CD4-positive, alpha-beta T cell (primary cell): ENCODE measurements at regions not wholly inside any gene's neighbourhood (a gene's known extent, or its start where the extent isn't known, plus 50 kb on each side); places are given as distances from the start of the nearest gene placed in this dataset.

Experiments
- ATAC-seq: fragments of 200-7000 bp; cut with Tn5 transposase; one replicate; pipeline ENCODE4 v1.10.0; 2022; ENCODE audit warnings: mild to moderate bottlenecking; ENCODE audit not compliant: poor library complexity
- CTCF ChIA-PET: fragments of 350-600 bp; sonication (Branson Sonifier 250); formaldehyde crosslinking; loops from one replicate; lab custom pipeline; 2021; ENCODE audit warnings: antibody characterized with exemption, inconsistent platforms; lab: Charles Lee
- POLR2A ChIA-PET: fragments of 350-600 bp; sonication (Branson Sonifier 250); formaldehyde crosslinking; loops from one replicate; lab custom pipeline; 2021; ENCODE audit warnings: antibody characterized with exemption, inconsistent platforms; lab: Charles Lee
- DNase-seq, 14 experiments: peaks; one replicate each; pipeline ENCODE4 v3.0.0-alpha.2; 2013 to 2020; ENCODE audit warnings: mixed read lengths in 2 of 14
- H3K27ac ChIP-seq, 2 donors: one replicate each; pipeline versions ENCODE4 v1.5.1 to v1.7.0; 2013; ENCODE audit warnings: low read length in 2 of 2, low read depth in 1 of 2, mild to moderate bottlenecking in 1 of 2
- H3K27me3 ChIP-seq, 2 experiments: 1 replicate in 1 of 2; 2 replicates in 1 of 2; pipeline versions ENCODE4 v1.6.1 to v1.7.0; 2013; ENCODE audit warnings: low read length in 2 of 2, control low read depth in 1 of 2, mild to moderate bottlenecking in 1 of 2, moderate library complexity in 1 of 2; ENCODE audit not compliant: insufficient read depth in 2 of 2, control insufficient read depth in 1 of 2
- H3K36me3 ChIP-seq: one replicate; pipeline ENCODE4 v1.6.1; 2013; ENCODE audit warnings: low read length, control low read depth; ENCODE audit not compliant: insufficient read depth
- H3K4me1 ChIP-seq: one replicate; pipeline ENCODE4 v1.6.1; 2013; ENCODE audit warnings: low read length, control low read depth; ENCODE audit not compliant: insufficient read depth
- H3K4me3 ChIP-seq: one replicate; pipeline ENCODE4 v1.5.1; 2013; ENCODE audit warnings: mild to moderate bottlenecking, low read length, moderate library complexity
- H3K9me3 ChIP-seq, 2 experiments: 1 replicate in 1 of 2; 2 replicates in 1 of 2; pipeline versions ENCODE4 v1.6.1 to v1.7.0; 2013; ENCODE audit warnings: low read length in 2 of 2, mild to moderate bottlenecking in 2 of 2, control low read depth in 1 of 2, moderate library complexity in 1 of 2; ENCODE audit not compliant: control insufficient read depth in 1 of 2, insufficient read depth in 1 of 2
- H3K27ac Mint-ChIP-seq: one replicate; pipeline ENCODE4 v1.8.0; 2020; ENCODE audit warnings: mixed read lengths
- H3K27me3 Mint-ChIP-seq: one replicate; pipeline ENCODE4 v1.8.0; 2021; ENCODE audit warnings: mixed read lengths
- H3K36me3 Mint-ChIP-seq: one replicate; pipeline ENCODE4 v1.8.0; 2021; ENCODE audit warnings: low read depth, mixed read lengths
- H3K4me1 Mint-ChIP-seq: one replicate; pipeline ENCODE4 v1.8.0; 2021; ENCODE audit warnings: low read depth, mixed read lengths
- H3K4me3 Mint-ChIP-seq: one replicate; pipeline ENCODE4 v1.8.0; 2020; ENCODE audit warnings: mild to moderate bottlenecking, mixed read lengths
- H3K9me3 Mint-ChIP-seq: one replicate; pipeline ENCODE4 v1.8.0; 2020; ENCODE audit warnings: mixed read lengths
- intact Hi-C, 2 experiments: fragments of 100-400 bp; cut with DNase I in 1 of 2; cut with micrococcal nuclease in 1 of 2; formaldehyde crosslinking; loops; one replicate each; pipeline versions ENCODE4 v1.15.1 to v1.9.0; 2023 to 2025; cut with DNase I, micrococcal nuclease
- TF ChIP-seq, protein P1 (sequence below): fragments of 200-600 bp; IDR thresholded peaks from one replicate; pipeline ENCODE4 v1.8.0; 2022; ENCODE audit warnings: antibody characterized with exemption, mild to moderate bottlenecking

DNA sequence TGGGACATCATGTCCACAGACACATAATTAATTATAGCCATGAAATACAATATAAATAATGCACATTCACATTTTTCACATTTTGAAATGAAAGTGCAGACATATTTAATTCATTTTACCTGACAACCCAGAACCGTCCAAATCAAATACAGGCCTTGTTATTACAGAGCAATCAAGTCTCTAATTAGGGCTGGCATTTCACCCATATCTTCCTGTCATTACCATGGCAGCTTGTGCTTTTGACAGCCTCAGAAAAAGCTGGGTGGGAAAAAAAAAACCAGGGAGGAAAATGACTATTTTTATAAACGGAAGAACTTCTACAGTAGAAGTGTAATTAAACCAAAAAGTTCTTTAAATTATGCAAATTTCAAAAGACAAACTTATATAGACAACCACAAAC, 436.4 kb downstream of the FBXO15 start:
- Histone ChIP-seq H3K4me1 (no peaks in the 10 kb centered on the region), H3K27me3 (no peaks in the 10 kb centered on the region), H3K36me3 (no peaks in the 10 kb centered on the region), H3K9me3 (peaks cover 0 to 4% of the 10 kb centered on the region in 2 experiments), H3K4me3 (no peak overlapping the region), H3K27ac (no peak overlapping the region)
- Mint-ChIP-seq H3K27ac (no peak overlapping the region), H3K27me3 (no peaks in the 10 kb centered on the region), H3K36me3 (no peaks in the 10 kb centered on the region), H3K9me3 (no peaks in the 10 kb centered on the region), H3K4me3 (no peak overlapping the region), H3K4me1 (no peaks in the 10 kb centered on the region)
- no peak for ATAC-seq
- intact Hi-C loops, result no loop called here
- ChIA-PET POLR2A (no interaction called here), CTCF (no interaction called here)
- DNase-seq, result no peak
- TF ChIP-seq, protein P1, sequence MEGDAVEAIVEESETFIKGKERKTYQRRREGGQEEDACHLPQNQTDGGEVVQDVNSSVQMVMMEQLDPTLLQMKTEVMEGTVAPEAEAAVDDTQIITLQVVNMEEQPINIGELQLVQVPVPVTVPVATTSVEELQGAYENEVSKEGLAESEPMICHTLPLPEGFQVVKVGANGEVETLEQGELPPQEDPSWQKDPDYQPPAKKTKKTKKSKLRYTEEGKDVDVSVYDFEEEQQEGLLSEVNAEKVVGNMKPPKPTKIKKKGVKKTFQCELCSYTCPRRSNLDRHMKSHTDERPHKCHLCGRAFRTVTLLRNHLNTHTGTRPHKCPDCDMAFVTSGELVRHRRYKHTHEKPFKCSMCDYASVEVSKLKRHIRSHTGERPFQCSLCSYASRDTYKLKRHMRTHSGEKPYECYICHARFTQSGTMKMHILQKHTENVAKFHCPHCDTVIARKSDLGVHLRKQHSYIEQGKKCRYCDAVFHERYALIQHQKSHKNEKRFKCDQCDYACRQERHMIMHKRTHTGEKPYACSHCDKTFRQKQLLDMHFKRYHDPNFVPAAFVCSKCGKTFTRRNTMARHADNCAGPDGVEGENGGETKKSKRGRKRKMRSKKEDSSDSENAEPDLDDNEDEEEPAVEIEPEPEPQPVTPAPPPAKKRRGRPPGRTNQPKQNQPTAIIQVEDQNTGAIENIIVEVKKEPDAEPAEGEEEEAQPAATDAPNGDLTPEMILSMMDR, result no peak

GRCh38 chr18:73708591-73708990, 439.0 kb downstream of the FBXO15 start:
- CTCF ChIA-PET, result no interaction called here

DNA sequence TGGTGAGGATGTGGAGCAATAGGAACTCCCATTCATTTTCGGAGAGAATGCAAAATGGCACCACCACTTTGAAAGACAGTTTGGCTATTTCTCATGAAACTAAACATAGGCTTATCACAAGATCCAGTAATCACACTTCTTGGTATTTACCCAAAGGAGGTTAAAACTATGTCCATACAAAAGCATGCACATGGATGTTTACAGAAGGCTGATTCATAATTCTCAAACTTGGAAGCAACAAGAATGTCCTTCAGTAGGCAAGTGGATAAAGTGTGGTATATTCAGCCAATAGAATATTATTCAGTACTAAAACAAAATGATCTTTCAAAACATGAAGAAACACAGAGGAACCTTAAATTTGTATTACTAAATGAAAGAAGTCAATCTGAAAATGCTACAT, 440.6 kb downstream of the FBXO15 start:
- no peak for ATAC-seq
- Histone ChIP-seq H3K4me1 (no peaks in the 10 kb centered on the region), H3K27me3 (no peaks in the 10 kb centered on the region), H3K4me3 (no peak overlapping the region), H3K9me3 (no peaks in the 10 kb centered on the region), H3K36me3 (no peaks in the 10 kb centered on the region), H3K27ac (no peak overlapping the region)
- TF ChIP-seq, protein P1, result no peak
- no peaks in the 10 kb centered on the region for H3K4me1 Mint-ChIP-seq
- DNase-seq, result no peak
- no peaks in the 10 kb centered on the region for H3K27me3 Mint-ChIP-seq
- no peak overlapping the region for H3K27ac Mint-ChIP-seq
- ChIA-PET CTCF (no interaction called here), POLR2A (no interaction called here)
- intact Hi-C loops, result no loop called here
- H3K9me3 Mint-ChIP-seq, result no peaks in the 10 kb centered on the region
- H3K36me3 Mint-ChIP-seq, result no peaks in the 10 kb centered on the region
- H3K4me3 Mint-ChIP-seq, result no peak overlapping the region

More at GRCh38 chr18:73708591-73708990, 439.0 kb downstream of the FBXO15 start:
- H3K36me3 ChIP-seq, result no peaks in the 10 kb centered on the region
- TF ChIP-seq, protein P1, result no peak
- H3K4me1 Mint-ChIP-seq, result no peaks in the 10 kb centered on the region
- POLR2A ChIA-PET, result no interaction called here
- no peaks in the 10 kb centered on the region for H3K27me3 ChIP-seq
- ATAC-seq (no peak), DNase-seq (no peak)
- no peak overlapping the region for H3K27ac ChIP-seq
- no peak overlapping the region for H3K4me3 ChIP-seq
- no peaks in the 10 kb centered on the region for H3K9me3 ChIP-seq
- no peak overlapping the region for H3K27ac Mint-ChIP-seq
- H3K4me1 ChIP-seq, result no peaks in the 10 kb centered on the region
- H3K4me3 Mint-ChIP-seq, result no peak overlapping the region
- intact Hi-C loops, result no loop called here
- no peaks in the 10 kb centered on the region for H3K9me3 Mint-ChIP-seq
- H3K27me3 Mint-ChIP-seq, result no peaks in the 10 kb centered on the region
- no peaks in the 10 kb centered on the region for H3K36me3 Mint-ChIP-seq
